NCI-H524 treated with DMSO at 0.1 percent for 48 hours (cell line): ENCODE measurements at regions not wholly inside any gene's neighbourhood (a gene's known extent, or its start where the extent isn't known, plus 50 kb on each side); places are given as distances from the start of the nearest gene placed in this dataset.

Experiments used
- DNase-seq: peaks from one replicate; lab custom pipeline; 2025; lab: John Stamatoyannopoulos, UW

DNA sequence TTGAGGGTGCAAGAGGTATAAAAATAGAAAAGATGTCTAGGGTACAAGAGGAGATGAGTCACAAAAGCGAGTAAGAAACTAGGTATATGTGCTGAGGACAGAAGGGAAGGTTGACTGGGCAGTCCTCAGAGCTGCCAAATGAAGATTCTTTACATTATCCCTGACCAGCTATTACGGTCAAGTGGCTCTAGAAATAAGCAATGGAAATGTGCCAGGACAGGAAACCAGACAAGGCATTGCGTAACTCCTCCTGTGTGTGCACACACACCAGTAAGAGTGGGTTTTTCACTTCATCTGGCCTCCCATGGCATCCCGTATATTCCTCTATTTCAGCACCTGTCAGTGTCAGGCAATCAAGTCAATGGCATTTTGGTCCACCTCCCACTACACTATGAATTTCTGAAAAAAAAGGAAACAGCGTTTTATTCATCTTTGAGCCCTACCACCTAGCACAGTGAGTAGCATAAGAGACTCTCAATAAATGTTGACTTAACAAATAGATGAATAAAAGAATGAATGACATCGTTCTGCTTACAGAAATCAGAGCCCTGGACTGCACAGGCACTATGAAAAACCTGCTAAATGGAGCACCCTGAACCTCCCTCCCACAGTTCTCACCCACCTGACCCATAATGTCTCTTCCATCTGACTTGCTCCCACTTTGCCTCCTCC is 62.6 kb upstream of the KLF3 start:
- no peak for DNase-seq

DNA sequence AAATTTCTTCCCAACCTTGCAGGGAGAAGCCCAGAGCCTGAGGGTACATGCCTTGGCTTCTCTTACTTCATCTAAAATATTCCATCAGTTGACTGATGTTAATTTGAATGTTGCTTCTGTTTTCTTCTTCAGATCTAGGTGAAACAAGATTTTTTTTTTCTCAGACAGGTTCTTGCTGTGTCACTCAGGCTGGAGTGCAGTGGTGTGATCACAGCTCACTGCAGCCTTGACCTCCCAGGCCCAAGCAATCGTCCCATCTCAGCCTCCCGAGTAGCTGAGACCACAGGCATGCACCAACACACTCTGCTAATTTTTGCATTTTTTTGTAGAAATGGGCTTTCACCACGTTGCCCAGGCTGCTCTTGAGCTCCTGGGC is 62.1 kb upstream of the KLF3 start:
- no peak for DNase-seq

DNA sequence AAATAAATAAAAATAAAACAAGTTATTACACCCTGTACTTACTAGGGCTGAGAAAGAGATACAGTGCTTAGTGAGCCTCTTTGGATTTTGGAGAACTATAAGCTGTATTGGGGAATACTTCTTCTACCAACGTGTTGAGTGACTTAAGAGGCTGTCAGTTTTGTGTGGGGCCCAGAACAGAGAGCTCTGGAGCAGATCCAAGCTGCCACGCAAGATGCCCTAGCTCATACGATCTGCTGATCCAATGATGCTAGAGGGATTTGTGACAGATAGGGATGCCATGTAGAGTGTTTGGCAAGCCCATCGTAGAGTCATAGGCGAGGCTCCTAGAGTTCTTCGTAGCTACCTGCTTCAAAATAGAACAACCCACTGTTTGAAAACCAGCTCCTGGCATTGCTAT is 60.3 kb upstream of the KLF3 start:
- no peak for DNase-seq

DNA sequence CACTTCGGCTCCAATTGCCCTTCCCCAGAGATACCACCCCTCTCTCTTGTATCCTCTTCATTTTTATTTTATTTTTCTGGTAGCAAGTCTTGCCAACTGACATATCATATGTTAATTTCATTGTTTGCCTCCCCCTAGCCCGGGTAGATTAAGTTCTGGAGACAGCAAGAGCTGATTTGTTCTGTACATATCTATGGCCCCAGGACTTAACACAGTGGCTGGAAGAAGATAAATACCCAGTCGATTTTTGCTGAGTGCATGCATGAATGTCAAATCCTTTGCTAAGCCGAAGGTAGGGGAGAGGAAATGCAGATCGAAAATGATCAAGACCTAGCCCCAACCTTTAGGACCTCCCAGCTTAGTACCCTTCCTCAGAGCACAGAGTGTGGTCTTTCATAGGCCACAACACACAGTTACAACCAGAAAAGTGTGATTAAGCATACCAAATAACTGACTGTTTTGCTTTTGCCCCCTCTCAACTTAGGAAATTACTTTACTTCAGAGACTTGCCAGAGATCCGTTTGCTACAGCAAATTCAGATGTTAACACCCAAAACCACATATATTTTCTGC is 58.7 kb upstream of the KLF3 start:
- DNase-seq, result no peak

DNA sequence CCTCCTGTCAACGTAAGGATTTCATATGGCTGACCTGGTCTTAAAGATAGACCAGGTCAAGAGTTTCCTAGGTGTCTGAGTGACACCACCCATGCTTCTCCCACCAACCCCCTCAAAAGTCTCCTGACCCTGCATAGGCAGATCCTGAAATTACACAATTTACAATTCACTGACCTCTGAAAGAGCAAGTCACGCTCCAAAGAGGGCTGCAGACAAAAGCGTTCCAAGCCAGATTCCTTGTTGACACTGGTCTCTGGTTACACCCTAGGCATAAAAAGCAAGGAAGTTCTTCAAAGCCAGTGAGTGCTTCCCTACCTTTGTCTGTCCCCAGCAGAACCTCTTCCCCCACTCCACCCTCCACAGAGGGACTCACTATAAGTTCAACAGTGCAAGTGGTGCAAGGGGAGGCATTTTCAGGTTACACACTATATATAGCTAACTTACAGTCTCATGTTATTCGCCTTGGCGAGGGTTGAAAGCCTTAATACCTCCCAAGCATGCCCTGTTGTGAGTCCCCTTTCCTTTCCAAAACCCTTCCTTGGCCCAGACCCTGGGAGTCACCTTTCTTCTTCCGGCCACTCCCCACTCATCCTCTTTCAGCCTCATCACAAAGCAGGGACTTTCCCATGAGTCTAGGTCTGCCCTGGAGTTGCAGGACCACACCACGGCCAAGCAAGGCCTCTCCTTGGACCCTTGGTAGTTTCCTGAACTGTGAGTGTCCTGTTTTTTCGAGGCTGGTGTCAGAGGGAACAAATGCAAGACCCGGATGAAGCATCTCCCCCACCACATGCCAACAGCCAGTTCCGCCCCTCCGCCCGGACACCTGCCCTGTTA is 58.0 kb upstream of the KLF3 start:
- DNase-seq, result no peak

DNA sequence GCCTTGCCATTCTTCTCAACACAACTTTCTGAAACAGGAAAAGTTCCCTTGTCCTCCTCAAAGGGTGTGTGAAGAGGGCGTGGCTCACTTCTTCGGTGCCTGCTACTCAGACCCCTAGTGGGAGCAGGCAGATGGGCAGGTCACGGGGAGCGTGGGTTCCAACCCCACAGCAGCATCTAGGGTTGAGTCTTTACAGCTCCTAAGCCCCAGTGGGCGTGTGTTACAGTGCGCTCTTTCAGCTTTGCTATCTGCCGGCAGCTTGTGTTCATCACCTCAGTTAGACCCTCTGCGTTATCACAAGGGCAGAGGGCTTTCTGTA is 57.5 kb upstream of the KLF3 start:
- no peak for DNase-seq

DNA sequence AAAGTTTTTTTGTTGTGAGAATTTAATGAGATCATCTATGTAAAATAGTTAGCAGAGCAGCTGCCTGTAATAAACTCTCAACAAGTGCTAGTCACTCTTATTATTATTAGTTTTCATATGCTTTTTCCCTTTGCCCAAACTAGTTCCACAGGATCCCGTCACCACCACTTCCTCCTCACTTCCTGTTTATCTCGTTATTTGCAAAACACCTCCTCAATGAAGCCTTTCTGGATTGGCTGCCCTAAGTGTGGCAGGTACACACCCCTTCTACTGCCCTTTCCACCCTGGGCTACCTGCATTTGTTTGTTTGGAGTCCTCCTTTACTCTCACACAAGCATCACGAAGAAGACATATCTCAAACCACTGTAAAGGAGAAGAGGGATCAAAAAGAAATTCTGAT is 54.4 kb upstream of the KLF3 start:
- no peak for DNase-seq

DNA sequence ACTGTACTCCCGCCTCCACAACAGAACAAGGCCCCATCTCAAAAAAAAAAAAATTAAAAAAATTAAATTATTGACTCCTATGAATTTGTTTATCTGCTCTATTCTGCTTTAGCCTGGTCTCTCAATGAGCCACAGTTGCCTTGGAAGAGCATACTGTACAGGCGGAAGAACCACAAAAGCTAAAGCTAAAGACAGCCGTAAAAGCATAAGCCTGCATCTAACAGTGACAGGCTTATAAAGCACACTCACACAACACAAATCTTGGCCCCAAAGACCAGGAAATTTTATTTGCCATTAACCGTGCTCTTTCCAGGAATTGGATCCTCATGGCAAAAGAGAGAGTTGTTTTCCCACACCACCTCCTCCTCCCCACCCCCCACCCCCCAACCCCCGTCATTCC is 53.5 kb upstream of the KLF3 start:
- DNase-seq, result no peak

DNA sequence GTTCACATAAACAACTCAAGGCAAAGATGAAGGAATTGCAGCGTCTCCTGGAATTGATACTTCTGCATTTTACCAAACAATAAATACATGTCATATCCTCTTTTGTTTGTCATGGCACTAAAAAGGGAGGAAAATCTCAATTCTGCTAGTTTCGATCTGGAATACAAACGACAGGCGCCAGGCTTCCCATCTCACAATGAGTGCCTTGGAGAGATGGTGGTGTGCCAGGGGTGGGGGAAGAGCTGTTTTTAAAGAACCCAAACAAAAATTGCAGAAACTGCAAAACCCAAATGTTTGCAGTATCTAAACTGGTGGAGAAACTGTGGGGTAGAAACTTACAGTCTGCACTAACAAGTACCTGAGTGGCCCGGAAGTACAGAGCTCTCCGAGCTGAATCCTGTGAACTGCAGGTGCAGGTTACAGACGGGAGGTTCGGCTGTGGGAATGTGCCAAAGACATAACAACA is 53.0 kb upstream of the KLF3 start:
- DNase-seq, result no peak

DNA sequence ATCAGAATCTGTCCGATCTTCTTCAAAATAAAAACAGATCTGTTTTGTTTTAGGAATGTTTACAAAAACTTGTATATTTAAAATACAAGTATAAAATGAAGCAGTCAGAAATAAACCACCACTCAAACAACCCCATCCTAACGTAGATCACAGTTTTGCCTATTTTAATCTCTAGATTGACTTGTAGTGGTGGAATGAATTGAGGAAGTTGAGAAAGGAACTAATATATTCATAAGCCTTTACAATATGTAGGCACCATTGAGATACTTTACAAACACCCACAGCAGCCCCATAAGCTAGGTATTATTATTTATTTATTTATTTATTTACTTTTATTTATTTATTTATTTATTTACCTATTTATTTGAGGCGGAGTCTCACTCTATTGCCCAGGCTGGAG is 52.3 kb upstream of the KLF3 start:
- DNase-seq, result no peak

DNA sequence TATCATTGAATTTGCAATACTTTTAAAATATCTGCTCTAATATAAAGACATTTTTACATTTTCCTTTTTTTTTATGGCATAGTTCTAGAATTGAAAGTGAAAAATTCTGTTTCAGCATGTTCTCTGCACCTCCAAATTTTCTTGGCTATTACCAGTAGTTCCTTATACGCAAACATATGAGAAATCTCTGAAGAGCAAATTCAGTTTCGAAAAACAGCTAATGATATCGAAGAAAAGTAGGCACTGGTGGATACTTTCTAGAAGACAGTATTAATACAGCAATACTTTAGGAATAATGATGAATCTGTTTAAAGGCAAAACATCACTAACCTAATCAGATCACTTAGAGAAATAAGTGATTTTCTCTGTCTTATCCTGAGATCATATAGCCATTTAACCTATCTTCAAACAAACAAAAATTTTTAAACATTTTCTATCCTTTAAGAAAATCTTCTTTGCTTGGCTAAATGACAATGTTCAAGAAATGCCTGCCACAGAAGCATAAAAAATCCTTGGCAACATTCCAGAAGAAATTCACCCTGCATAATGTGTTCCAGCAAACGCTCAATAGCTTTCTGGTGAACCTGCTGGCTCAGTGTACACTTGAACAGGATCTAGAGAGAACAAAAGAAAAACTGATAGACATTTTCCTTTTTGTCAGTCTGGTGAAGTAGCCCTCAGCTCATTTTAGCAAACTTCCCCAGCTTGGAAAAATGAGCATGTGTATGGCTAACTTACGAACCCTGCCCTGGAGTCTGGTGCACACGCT is 51.2 kb upstream of the KLF3 start:
- DNase-seq, result no peak
